ENCODE measurements at regions not wholly inside any gene's neighbourhood (a gene's known extent, or its start where the extent isn't known, plus 50 kb on each side); places are given as distances from the start of the nearest gene placed in this dataset.

DNA sequence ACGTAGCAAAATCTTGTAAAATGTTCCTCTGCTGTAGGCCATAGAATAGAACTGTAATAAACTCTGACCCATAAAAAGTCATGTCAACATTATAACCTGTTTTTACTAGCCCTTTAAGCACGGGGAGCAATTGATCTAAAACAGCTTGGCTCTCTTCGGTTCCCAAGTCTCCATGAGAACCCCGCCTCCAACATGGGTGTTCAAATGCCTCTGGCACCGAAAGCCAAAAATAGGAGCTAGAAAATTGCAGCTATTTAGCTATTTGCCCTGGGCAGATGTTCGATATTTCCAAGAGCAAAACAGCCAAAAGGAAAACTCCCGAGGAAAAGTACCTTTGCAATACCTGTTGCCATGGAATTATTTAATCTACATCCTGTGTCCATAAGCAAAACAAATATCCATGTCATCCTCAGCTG lies 563.1 kb downstream of the EFNB2 start:
- TF ChIP-seq, protein P1, sequence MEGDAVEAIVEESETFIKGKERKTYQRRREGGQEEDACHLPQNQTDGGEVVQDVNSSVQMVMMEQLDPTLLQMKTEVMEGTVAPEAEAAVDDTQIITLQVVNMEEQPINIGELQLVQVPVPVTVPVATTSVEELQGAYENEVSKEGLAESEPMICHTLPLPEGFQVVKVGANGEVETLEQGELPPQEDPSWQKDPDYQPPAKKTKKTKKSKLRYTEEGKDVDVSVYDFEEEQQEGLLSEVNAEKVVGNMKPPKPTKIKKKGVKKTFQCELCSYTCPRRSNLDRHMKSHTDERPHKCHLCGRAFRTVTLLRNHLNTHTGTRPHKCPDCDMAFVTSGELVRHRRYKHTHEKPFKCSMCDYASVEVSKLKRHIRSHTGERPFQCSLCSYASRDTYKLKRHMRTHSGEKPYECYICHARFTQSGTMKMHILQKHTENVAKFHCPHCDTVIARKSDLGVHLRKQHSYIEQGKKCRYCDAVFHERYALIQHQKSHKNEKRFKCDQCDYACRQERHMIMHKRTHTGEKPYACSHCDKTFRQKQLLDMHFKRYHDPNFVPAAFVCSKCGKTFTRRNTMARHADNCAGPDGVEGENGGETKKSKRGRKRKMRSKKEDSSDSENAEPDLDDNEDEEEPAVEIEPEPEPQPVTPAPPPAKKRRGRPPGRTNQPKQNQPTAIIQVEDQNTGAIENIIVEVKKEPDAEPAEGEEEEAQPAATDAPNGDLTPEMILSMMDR (IDR thresholded peaks at IDR 0.05): no peak
- no peak for TF ChIP-seq POLR2A (IDR thresholded peaks at IDR 0.05)

All from lower leg skin (tissue), 3 donors.